Hepatocyte (in vitro differentiated cells): ENCODE measurements at regions not wholly inside any gene's neighbourhood (a gene's known extent, or its start where the extent isn't known, plus 50 kb on each side); places are given as distances from the start of the nearest gene placed in this dataset.

Source experiments
- DNase-seq: peaks from one replicate; pipeline ENCODE4 v3.0.0-alpha.2; 2016; ENCODE audit warnings: low spot score
- H2AFZ ChIP-seq: fragments of 200-600 bp; sonication (generic); 2 replicates; pipeline ENCODE4 v1.6.0; 2016; ENCODE audit warnings: antibody characterized with exemption, mild to moderate bottlenecking
- H3K27ac ChIP-seq: fragments of 200-600 bp; sonication (generic); 2 replicates; pipeline ENCODE4 v1.5.1; 2016; ENCODE audit warnings: mild to moderate bottlenecking
- H3K27me3 ChIP-seq: fragments of 200-600 bp; sonication (generic); 2 replicates; pipeline ENCODE4 v1.6.1; 2016
- H3K36me3 ChIP-seq: fragments of 200-600 bp; sonication (generic); replicated peaks from 2 replicates; pipeline ENCODE4 v1.5.1; 2016; ENCODE audit warnings: low read depth; ENCODE audit not compliant: insufficient read depth
- H3K4me1 ChIP-seq: fragments of 200-600 bp; sonication (generic); 2 replicates; pipeline ENCODE4 v1.5.1; 2016; ENCODE audit warnings: mild to moderate bottlenecking, moderate library complexity; ENCODE audit not compliant: insufficient read depth
- H3K4me2 ChIP-seq: fragments of 200-600 bp; sonication (generic); 2 replicates; pipeline ENCODE4 v1.6.0; 2016
- H3K4me3 ChIP-seq: fragments of 200-600 bp; sonication (generic); 2 replicates; pipeline ENCODE4 v1.5.1; 2016; ENCODE audit warnings: mild to moderate bottlenecking
- H3K79me2 ChIP-seq: fragments of 200-600 bp; sonication (generic); 2 replicates; pipeline ENCODE4 v1.6.0; 2017; ENCODE audit warnings: mild to moderate bottlenecking
- H3K9me2 ChIP-seq: fragments of 200-600 bp; sonication (generic); replicated peaks from 2 replicates; pipeline ENCODE4 v1.6.0; 2017; ENCODE audit warnings: mild to moderate bottlenecking; ENCODE audit not compliant: insufficient read depth
- H3K9me3 ChIP-seq: fragments of 200-600 bp; sonication (generic); 2 replicates; pipeline ENCODE4 v1.5.1; 2016; ENCODE audit warnings: low read depth, mild to moderate bottlenecking
- H4K20me1 ChIP-seq: fragments of 200-600 bp; sonication (generic); 2 replicates; pipeline ENCODE4 v1.6.0; 2016; ENCODE audit warnings: mild to moderate bottlenecking; ENCODE audit not compliant: insufficient read depth, poor library complexity, severe bottlenecking
- EZH2 ChIP-seq: fragments of 200-600 bp; sonication (generic); IDR thresholded peaks from 2 replicates; pipeline ENCODE4 v1.6.1; 2016; ENCODE audit warnings: antibody characterized with exemption, mild to moderate bottlenecking, borderline replicate concordance
- WGBS: methylation state at CpG from one replicate; pipeline ENCODE4 v1.1.6; 2016; ENCODE audit warnings: low lambda C conversion rate; ENCODE audit errors: missing lambda C conversion rate; 5-methylcytosine and 5-hydroxymethylcytosine counted together

GRCh38 chr11:76603202-76603601 lies 67.3 kb downstream of the LRRC32 start:
- peak overlapping the region; percentile 80 for H3K27ac ChIP-seq
- no peak overlapping the region for H3K4me2 ChIP-seq
- no peaks in the 10 kb centered on the region for H3K79me2 ChIP-seq
- WGBS: 91% methylated on average over 4 of the region's 4 CpGs
- H3K4me3 ChIP-seq: no peak overlapping the region
- DNase-seq: no peak
- no peaks in the 10 kb centered on the region for H3K27me3 ChIP-seq
- H4K20me1 ChIP-seq: no peaks in the 10 kb centered on the region
- H3K9me2 ChIP-seq: no peaks in the 10 kb centered on the region
- no peaks in the 10 kb centered on the region for H3K9me3 ChIP-seq
- H3K4me1 ChIP-seq: peaks cover 19% of the 10 kb centered on the region
- no peaks in the 10 kb centered on the region for H3K36me3 ChIP-seq
- no peak overlapping the region for H2AFZ ChIP-seq
- no peak for TF ChIP-seq EZH2
